GM19438 (cell line): ENCODE measurements at regions not wholly inside any gene's neighbourhood (a gene's known extent, or its start where the extent isn't known, plus 50 kb on each side); places are given as distances from the start of the nearest gene placed in this dataset.
"Not testable (repeated sequence)": the region's sequence is repeated elsewhere in the genome, so short reads cannot be mapped to it uniquely, and the experiment has no call there.

ENCODE experiments used
- ATAC-seq: cut with Tn5 transposase; IDR thresholded peaks from one replicate; pipeline ENCODE4 v1.9.1; 2021; ENCODE audit warnings: low read depth; ENCODE audit not compliant: unreplicated experiment

- ATAC-seq: no peak
Measured at GRCh38 chr16:79380995-79381602, 219.4 kb downstream of the MAF start.

- no peak for ATAC-seq
Measured at GRCh38 chr16:79379095-79379494, 221.4 kb downstream of the MAF start.

- not testable (repeated sequence) for ATAC-seq
Measured at GRCh38 chr16:79377082-79377481, 223.5 kb downstream of the MAF start.

- ATAC-seq: no peak
Measured at GRCh38 chr16:79375351-79375750, 225.2 kb downstream of the MAF start.

- no peak for ATAC-seq
Measured at GRCh38 chr16:79372503-79373184, 227.9 kb downstream of the MAF start.

GRCh38 chr16:79370736-79371135 is 229.8 kb downstream of the MAF start:
- ATAC-seq: no peak

- ATAC-seq: no peak
Measured at GRCh38 chr16:79369796-79370195, 230.7 kb downstream of the MAF start.

GRCh38 chr16:79367822-79368221 is 232.7 kb downstream of the MAF start:
- no peak for ATAC-seq

GRCh38 chr16:79366635-79367034 is 233.9 kb downstream of the MAF start:
- ATAC-seq: no peak

GRCh38 chr16:79365702-79366101 is 234.8 kb downstream of the MAF start:
- ATAC-seq: no peak

- no peak for ATAC-seq
Measured at GRCh38 chr16:79363484-79363883, 237.1 kb downstream of the MAF start.

GRCh38 chr16:79363035-79363434 is 237.5 kb downstream of the MAF start:
- ATAC-seq: no peak

GRCh38 chr16:79362300-79362970 is 238.1 kb downstream of the MAF start:
- ATAC-seq: no peak

- no peak for ATAC-seq
Measured at GRCh38 chr16:79361132-79361751, 239.3 kb downstream of the MAF start.

GRCh38 chr16:79360267-79360666 is 240.3 kb downstream of the MAF start:
- ATAC-seq: no peak

- no peak for ATAC-seq
Measured at GRCh38 chr16:79359082-79359481, 241.5 kb downstream of the MAF start.

GRCh38 chr16:79358188-79358587 is 242.3 kb downstream of the MAF start:
- ATAC-seq: no peak

GRCh38 chr16:79355600-79356358 is 244.8 kb downstream of the MAF start:
- ATAC-seq: no peak

- no peak for ATAC-seq
Measured at GRCh38 chr16:79351927-79352326, 248.6 kb downstream of the MAF start.

- no peak for ATAC-seq
Measured at GRCh38 chr16:79349803-79350202, 250.7 kb downstream of the MAF start.
